HUES48 (cell line): ENCODE measurements at regions not wholly inside any gene's neighbourhood (a gene's known extent, or its start where the extent isn't known, plus 50 kb on each side); places are given as distances from the start of the nearest gene placed in this dataset.

Experiments
- H3K27ac ChIP-seq: one replicate; pipeline ENCODE4 v1.7.0; 2013; ENCODE audit warnings: low read depth, low read length, inconsistent platforms
- H3K27me3 ChIP-seq: 2 replicates; pipeline ENCODE4 v1.6.1; 2013; ENCODE audit warnings: mild to moderate bottlenecking, low read length; ENCODE audit not compliant: control insufficient read depth, insufficient read depth
- H3K36me3 ChIP-seq: 2 replicates; pipeline ENCODE4 v1.6.1; 2013; ENCODE audit warnings: low read length; ENCODE audit not compliant: control insufficient read depth, insufficient read depth
- H3K4me1 ChIP-seq: 2 replicates; pipeline ENCODE4 v1.6.1; 2013; ENCODE audit warnings: mild to moderate bottlenecking, low read length; ENCODE audit not compliant: control insufficient read depth, insufficient read depth
- H3K4me3 ChIP-seq: 2 replicates; pipeline ENCODE4 v1.5.1; 2013; ENCODE audit warnings: mild to moderate bottlenecking, low read depth, low read length
- H3K9ac ChIP-seq: 2 replicates; pipeline ENCODE4 v1.6.1; 2013; ENCODE audit warnings: mild to moderate bottlenecking, low read depth, low read length, moderate library complexity
- H3K9me3 ChIP-seq: 2 replicates; pipeline ENCODE4 v1.6.1; 2013; ENCODE audit warnings: low read length; ENCODE audit not compliant: control insufficient read depth, insufficient read depth

DNA sequence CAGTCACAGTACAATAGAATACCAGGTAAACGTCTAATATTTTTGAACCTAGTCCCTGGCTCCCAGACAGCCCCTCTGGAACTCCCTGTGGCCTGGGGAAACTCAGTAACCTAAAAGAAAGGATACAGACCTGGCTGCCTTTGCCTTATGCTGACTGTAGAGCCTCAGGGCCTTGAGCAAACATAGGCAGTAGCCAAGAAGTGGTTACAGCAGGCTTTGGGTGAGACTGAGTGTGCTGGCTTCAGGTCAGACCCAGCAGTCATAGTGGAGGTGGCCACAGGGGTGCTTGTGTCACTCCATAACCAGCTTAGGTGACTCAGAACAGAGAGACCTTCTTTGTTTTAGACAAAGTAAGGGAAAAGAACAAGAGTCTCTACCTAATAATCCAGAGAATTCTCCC is 141.8 kb upstream of the PRDX4 start:
- Histone ChIP-seq H3K9ac (no peak overlapping the region), H3K9me3 (peaks cover 9% of the 10 kb centered on the region; the same call in 1 of the 2 replicates), H3K27ac (no peak overlapping the region), H3K27me3 (no peaks in the 10 kb centered on the region), H3K4me1 (no peaks in the 10 kb centered on the region), H3K36me3 (no peaks in the 10 kb centered on the region), H3K4me3 (no peak overlapping the region)

GRCh38 chrX:23540532-23540931 is 126.8 kb upstream of the PRDX4 start:
- no peaks in the 10 kb centered on the region for H3K4me1 ChIP-seq
- no peaks in the 10 kb centered on the region for H3K36me3 ChIP-seq
- H3K9me3 ChIP-seq = peaks cover 3% of the 10 kb centered on the region; the same call in 1 of the 2 replicates
- no peak overlapping the region for H3K4me3 ChIP-seq
- no peak overlapping the region for H3K27ac ChIP-seq
- H3K9ac ChIP-seq = no peak overlapping the region
- no peaks in the 10 kb centered on the region for H3K27me3 ChIP-seq

GRCh38 chrX:23548164-23548563 is 119.1 kb upstream of the PRDX4 start:
- H3K36me3 ChIP-seq = no peaks in the 10 kb centered on the region
- no peak overlapping the region for H3K9ac ChIP-seq
- no peak overlapping the region for H3K4me3 ChIP-seq
- H3K9me3 ChIP-seq = no peaks in the 10 kb centered on the region
- H3K4me1 ChIP-seq = no peaks in the 10 kb centered on the region
- H3K27ac ChIP-seq = no peak overlapping the region
- H3K27me3 ChIP-seq = no peaks in the 10 kb centered on the region

DNA sequence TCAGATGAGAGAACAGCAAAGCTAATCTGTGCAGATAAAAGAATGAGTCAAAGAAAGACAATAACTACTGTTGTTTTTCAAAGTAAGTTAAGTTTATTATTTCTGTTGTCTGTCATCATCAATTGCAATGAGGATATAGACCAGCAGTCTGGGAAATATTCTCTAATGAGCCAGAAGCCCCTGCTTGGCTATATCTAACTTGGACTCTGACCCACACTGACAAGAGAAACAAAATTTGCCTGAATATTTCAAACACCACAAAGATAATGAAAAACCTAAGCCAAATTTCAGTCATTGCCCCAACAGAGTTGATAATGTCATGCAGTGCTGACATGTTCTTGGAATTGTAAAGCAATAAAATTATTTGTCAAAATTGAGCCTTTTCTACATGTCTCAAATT is 115.0 kb upstream of the PRDX4 start:
- Histone ChIP-seq H3K27me3 (no peaks in the 10 kb centered on the region), H3K9me3 (0 out of 2 replicates have a peak, but pooled peaks cover 6% of the 10 kb centered on the region), H3K4me3 (no peak overlapping the region), H3K9ac (no peak overlapping the region), H3K36me3 (no peaks in the 10 kb centered on the region), H3K27ac (no peak overlapping the region), H3K4me1 (0 out of 2 replicates have a peak, but pooled peaks cover 9% of the 10 kb centered on the region)

- H3K4me3 ChIP-seq = no peak overlapping the region
- no peaks in the 10 kb centered on the region for H3K27me3 ChIP-seq
- no peak overlapping the region for H3K27ac ChIP-seq
- peaks cover 12% of the 10 kb centered on the region for H3K9me3 ChIP-seq
- 0 out of 2 replicates have a peak, but pooled peaks cover 9% of the 10 kb centered on the region for H3K4me1 ChIP-seq
- H3K36me3 ChIP-seq = no peaks in the 10 kb centered on the region
- H3K9ac ChIP-seq = no peak overlapping the region
These were observed 113.0 kb upstream of the PRDX4 start for GRCh38 chrX:23554304-23554703.

GRCh38 chrX:23557070-23557469 is 110.2 kb upstream of the PRDX4 start:
- Histone ChIP-seq H3K27me3 (no peaks in the 10 kb centered on the region), H3K4me1 (0 out of 2 replicates have a peak, but pooled peaks cover 9% of the 10 kb centered on the region), H3K4me3 (no peak overlapping the region), H3K9me3 (peaks cover 17% of the 10 kb centered on the region), H3K9ac (no peak overlapping the region), H3K27ac (no peak overlapping the region), H3K36me3 (no peaks in the 10 kb centered on the region)

DNA sequence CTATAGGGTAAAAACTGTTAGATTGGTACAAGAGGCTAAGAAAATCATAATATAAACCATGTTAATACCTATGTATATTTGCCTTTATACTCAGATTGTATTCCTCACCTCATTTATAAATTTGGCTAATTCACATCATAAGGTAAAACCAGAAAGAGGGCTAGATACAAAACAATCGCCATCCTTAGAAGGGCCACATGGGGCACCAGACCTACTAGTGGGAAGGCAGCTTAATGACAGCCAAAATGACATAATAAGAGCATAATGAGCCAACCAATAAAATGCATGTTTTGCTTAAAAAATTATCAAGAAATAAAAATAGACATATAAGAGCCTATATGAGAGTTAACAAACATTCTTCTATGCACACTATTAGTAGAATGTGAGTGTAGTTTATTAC is 107.3 kb upstream of the PRDX4 start:
- no peak overlapping the region for H3K27ac ChIP-seq
- no peaks in the 10 kb centered on the region for H3K36me3 ChIP-seq
- peaks cover 17% of the 10 kb centered on the region for H3K9me3 ChIP-seq
- no peaks in the 10 kb centered on the region for H3K4me1 ChIP-seq
- H3K27me3 ChIP-seq = no peaks in the 10 kb centered on the region
- H3K9ac ChIP-seq = no peak overlapping the region
- no peak overlapping the region for H3K4me3 ChIP-seq

GRCh38 chrX:23570674-23571343 is 96.5 kb upstream of the PRDX4 start:
- peaks cover 21% of the 10 kb centered on the region for H3K9me3 ChIP-seq
- no peak overlapping the region for H3K9ac ChIP-seq
- H3K4me3 ChIP-seq = no peak overlapping the region
- H3K27ac ChIP-seq = no peak overlapping the region
- H3K36me3 ChIP-seq = no peaks in the 10 kb centered on the region
- no peaks in the 10 kb centered on the region for H3K27me3 ChIP-seq
- H3K4me1 ChIP-seq = no peaks in the 10 kb centered on the region

GRCh38 chrX:23575281-23575680 is 92.0 kb upstream of the PRDX4 start:
- no peak overlapping the region for H3K9ac ChIP-seq
- no peaks in the 10 kb centered on the region for H3K36me3 ChIP-seq
- no peaks in the 10 kb centered on the region for H3K9me3 ChIP-seq
- no peak overlapping the region for H3K4me3 ChIP-seq
- H3K27ac ChIP-seq = no peak overlapping the region
- H3K4me1 ChIP-seq = no peaks in the 10 kb centered on the region
- no peaks in the 10 kb centered on the region for H3K27me3 ChIP-seq

DNA sequence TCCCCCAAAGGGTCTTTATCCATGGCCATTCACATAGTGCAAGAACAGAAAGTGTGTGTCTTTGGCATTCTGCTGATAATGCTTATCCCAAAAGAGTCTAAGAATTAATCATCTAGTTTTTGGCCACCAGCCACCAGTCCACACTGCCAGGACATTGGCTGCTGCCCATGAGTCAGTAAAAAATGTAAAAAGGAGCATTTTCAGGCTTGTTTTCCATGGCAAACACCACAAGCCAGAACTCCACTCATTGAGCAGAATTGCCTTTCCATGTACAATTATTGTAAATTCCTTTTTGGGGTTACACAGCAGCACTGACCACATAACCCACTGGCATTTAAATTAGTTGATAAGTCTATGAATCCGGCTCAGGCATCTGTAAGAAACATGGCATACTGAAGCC is 89.2 kb upstream of the PRDX4 start:
- Histone ChIP-seq H3K9me3 (no peaks in the 10 kb centered on the region), H3K4me3 (no peak overlapping the region), H3K4me1 (no peaks in the 10 kb centered on the region), H3K27me3 (no peaks in the 10 kb centered on the region), H3K36me3 (no peaks in the 10 kb centered on the region), H3K27ac (no peak overlapping the region), H3K9ac (no peak overlapping the region)

- Histone ChIP-seq H3K27ac (no peak overlapping the region), H3K27me3 (no peaks in the 10 kb centered on the region; the same call in 1 of the 2 replicates), H3K9ac (no peak overlapping the region)
These were observed 77.8 kb upstream of the PRDX4 start for GRCh38 chrX:23589496-23589895.

More at GRCh38 chrX:23589496-23589895, 77.8 kb upstream of the PRDX4 start:
- Histone ChIP-seq H3K4me3 (no peak overlapping the region), H3K4me1 (no peaks in the 10 kb centered on the region), H3K36me3 (no peaks in the 10 kb centered on the region), H3K9me3 (no peaks in the 10 kb centered on the region)
